Stimulated activated naive CD4-positive, alpha-beta T cell treated with Interleukin-2 at 50 U/mL for 16 hours (primary cell): ENCODE measurements at regions not wholly inside any gene's neighbourhood (a gene's known extent, or its start where the extent isn't known, plus 50 kb on each side); places are given as distances from the start of the nearest gene placed in this dataset.

Experiments
- DNase-seq: peaks from one replicate; lab custom pipeline; 2025; lab: John Stamatoyannopoulos, UW

GRCh38 chr5:77844623-77845323 is 68.6 kb upstream of the TBCA start:
- no peak for DNase-seq

DNA sequence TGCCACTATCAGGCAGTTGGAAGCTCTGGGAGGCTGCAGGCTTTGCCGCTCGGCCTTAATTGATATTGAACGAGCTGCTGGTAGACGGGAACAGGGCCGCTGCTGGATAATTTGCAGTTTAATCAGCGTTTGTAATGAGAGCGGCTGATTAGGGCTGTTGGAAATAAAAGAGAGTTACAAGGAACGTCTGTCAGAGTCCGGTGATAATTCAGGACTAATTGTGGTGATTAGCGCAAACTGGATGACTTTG is 68.2 kb upstream of the TBCA start:
- DNase-seq: no peak

DNA sequence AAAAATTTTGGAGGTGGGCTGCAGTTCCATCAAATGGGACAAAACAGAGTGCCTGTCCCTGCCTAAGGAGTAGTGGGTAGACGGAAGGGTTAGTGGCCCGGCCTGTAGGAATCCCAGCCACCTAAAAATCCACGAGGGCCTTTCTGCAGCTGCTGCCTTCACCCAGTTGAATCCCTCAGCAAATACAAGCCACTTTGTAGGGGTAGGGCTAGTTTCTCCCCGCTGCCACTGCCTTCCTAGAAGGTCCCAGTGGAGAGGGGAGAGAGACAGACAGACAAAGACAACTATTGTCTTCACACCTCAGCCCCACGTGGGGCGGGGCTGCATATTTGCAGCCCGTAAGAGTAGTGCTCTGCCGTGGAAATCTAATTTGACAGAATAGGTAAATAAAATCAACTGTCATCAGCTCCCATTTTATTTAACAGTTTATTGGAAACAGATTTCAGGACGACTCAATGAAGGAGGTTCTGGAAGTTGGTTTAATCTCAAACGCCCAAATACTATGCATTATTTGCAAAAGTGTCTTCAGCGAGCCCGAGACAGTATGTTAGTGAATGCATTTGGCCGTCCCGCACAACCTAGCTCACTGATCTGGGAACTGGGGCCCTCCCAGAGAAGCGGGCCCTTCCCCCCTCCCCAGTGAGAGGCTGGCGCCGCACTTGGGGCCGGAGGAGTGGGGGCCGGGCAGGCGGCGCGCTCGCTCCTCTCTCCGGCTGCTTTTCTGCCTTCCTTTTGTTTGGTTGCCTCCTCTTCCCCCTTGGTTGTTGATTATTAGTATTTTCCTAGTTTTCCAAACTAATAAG is 67.6 kb upstream of the TBCA start:
- no peak for DNase-seq

- no peak for DNase-seq
These were observed 66.1 kb upstream of the TBCA start for GRCh38 chr5:77842243-77842642.

GRCh38 chr5:77841616-77842015 is 65.5 kb upstream of the TBCA start:
- DNase-seq: no peak

DNA sequence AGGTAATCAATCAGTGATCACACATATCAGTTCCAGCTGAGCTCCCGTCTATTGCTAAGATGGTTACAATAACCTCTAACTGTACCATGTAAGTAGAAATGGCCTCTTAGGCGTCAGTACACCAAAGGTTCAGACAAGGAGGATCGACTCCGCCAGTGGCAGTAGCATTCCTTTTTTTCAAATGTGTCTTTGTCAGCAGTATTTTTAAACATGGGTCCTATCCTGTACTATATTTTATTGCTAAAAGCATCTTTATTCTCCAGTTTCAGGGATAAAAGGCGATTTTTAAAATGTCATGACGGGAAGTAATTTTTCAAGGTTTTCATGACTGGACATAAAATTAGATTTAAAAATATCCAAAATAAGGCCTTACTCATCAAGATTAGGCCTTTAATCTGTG is 64.8 kb upstream of the TBCA start:
- DNase-seq: no peak

DNA sequence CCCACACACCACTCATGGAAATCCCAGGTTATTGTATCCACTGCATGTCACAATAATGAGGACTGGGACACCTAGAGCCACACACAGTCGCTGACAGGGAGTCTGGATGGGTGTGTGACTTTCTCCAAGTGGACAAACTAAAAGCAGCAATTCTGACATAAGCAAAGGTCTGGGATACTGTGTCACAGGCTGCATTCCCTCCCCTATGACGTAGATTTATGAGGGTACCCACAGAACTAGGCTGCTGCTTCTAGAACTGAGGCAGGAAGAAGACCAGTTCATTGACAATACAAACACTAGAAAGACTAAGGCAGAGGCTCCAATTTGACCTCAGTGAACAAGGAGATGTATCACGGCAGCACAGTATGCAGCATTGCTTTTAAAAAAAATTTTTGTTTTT is 63.6 kb upstream of the TBCA start:
- no peak for DNase-seq

GRCh38 chr5:77832938-77833337 is 56.8 kb upstream of the TBCA start:
- DNase-seq: no peak

DNA sequence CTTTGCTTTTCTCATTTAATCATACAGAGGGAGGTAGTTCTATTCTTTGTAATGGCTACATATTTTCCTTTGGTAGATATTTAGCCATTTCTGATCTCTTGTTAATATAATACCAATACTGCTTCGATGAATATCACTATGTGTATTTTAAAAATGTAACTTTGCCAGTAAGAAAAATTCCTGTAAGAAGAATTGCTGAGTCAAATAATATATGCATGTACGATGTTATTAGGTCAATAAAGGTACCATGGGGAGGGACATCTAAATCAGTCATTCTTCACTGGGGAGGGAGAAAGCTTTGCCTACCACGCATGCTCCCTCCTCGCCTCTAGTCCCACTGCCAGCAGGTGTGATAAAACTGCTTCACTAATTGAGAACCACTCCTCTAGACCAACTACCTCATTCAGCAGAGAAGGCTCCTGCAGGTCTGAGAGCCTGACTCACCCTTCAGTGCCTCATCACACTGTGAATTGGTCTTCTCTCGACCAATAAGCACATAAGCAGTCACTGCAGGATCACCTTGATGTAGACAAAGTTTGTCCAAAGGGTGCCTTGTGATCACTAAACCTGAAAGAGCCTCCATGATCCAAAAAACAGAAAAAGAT is 56.1 kb upstream of the TBCA start:
- no peak for DNase-seq

DNA sequence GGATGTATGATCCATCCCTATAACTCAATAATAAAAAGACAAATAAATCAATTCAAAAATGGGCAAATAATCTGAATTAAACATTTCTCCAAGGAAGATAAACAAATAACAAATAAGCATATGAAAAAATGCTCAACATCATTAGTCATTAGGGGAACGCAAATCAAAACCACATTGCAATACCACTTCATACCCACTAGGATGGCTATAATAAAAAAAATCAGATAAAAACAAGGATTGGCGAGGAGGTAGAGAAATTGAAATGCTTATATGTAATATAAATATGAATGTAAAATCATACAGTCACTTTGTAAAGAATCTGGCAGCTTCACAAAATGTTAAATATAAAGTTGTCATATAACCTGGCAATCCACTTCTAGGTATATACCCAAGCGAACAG is 52.3 kb upstream of the TBCA start:
- DNase-seq: no peak
